HG02852 (cell line): ENCODE measurements at regions not wholly inside any gene's neighbourhood (a gene's known extent, or its start where the extent isn't known, plus 50 kb on each side); places are given as distances from the start of the nearest gene placed in this dataset.

ENCODE experiments used
- ATAC-seq: cut with Tn5 transposase; IDR thresholded peaks from one replicate; pipeline ENCODE4 v1.9.1; 2021; ENCODE audit warnings: mild to moderate bottlenecking, moderate library complexity; ENCODE audit not compliant: unreplicated experiment

GRCh38 chr10:44769450-44769849, 141.7 kb upstream of the TMEM72 start:
- no peak for ATAC-seq

- no peak for ATAC-seq
These were observed 139.7 kb upstream of the TMEM72 start for GRCh38 chr10:44771233-44771995.

- ATAC-seq = no peak
These were observed 137.6 kb upstream of the TMEM72 start for GRCh38 chr10:44773565-44773964.

- ATAC-seq = no peak
These were observed 136.3 kb upstream of the TMEM72 start for GRCh38 chr10:44774676-44775401.

- no peak for ATAC-seq
These were observed 135.8 kb upstream of the TMEM72 start for GRCh38 chr10:44775402-44775741.

- ATAC-seq = no peak
These were observed 135.0 kb upstream of the TMEM72 start for GRCh38 chr10:44776181-44776580.

GRCh38 chr10:44779511-44779910, 131.6 kb upstream of the TMEM72 start:
- ATAC-seq = no peak

- no peak for ATAC-seq
These were observed 130.7 kb upstream of the TMEM72 start for GRCh38 chr10:44780426-44780825.

- no peak for ATAC-seq
These were observed 130.0 kb upstream of the TMEM72 start for GRCh38 chr10:44781131-44781530.

GRCh38 chr10:44786286-44786850, 124.8 kb upstream of the TMEM72 start:
- ATAC-seq = no peak

- ATAC-seq = no peak
These were observed 123.6 kb upstream of the TMEM72 start for GRCh38 chr10:44787480-44788075.

GRCh38 chr10:44788147-44789129, 122.7 kb upstream of the TMEM72 start:
- ATAC-seq = no peak

GRCh38 chr10:44792119-44792775, 118.9 kb upstream of the TMEM72 start:
- ATAC-seq = no peak

- no peak for ATAC-seq
These were observed 111.2 kb upstream of the TMEM72 start for GRCh38 chr10:44799966-44800365.

GRCh38 chr10:44801383-44802327, 109.5 kb upstream of the TMEM72 start:
- no peak for ATAC-seq

- ATAC-seq = no peak
These were observed 107.3 kb upstream of the TMEM72 start for GRCh38 chr10:44803862-44804261.

GRCh38 chr10:44804661-44805060, 106.5 kb upstream of the TMEM72 start:
- no peak for ATAC-seq

- ATAC-seq = no peak
These were observed 105.5 kb upstream of the TMEM72 start for GRCh38 chr10:44805466-44806210.
